Loucy (cell line): ENCODE measurements at regions not wholly inside any gene's neighbourhood (a gene's known extent, or its start where the extent isn't known, plus 50 kb on each side); places are given as distances from the start of the nearest gene placed in this dataset.
"Not testable (repeated sequence)": the region's sequence is repeated elsewhere in the genome, so short reads cannot be mapped to it uniquely, and the experiment has no call there.

ENCODE experiments used
- H2AFZ ChIP-seq: fragments of 200-600 bp; sonication (generic); 2 replicates; pipeline ENCODE4 v1.6.0; 2016; ENCODE audit warnings: antibody characterized with exemption, mild to moderate bottlenecking, low read length, moderate library complexity
- H3F3A ChIP-seq: fragments of 200-600 bp; 2 replicates; pipeline ENCODE4 v1.6.0; 2016; ENCODE audit warnings: antibody characterized with exemption, low read depth, mild to moderate bottlenecking
- H3K27me3 ChIP-seq: fragments of 200-600 bp; sonication (generic); 2 replicates; pipeline ENCODE4 v1.6.1; 2014; ENCODE audit warnings: low read length, mild to moderate bottlenecking; ENCODE audit not compliant: insufficient read depth, poor library complexity, severe bottlenecking
- H3K36me3 ChIP-seq: fragments of 200-600 bp; sonication (generic); 2 replicates; pipeline ENCODE4 v1.6.1; 2016; ENCODE audit warnings: low read length; ENCODE audit not compliant: insufficient read depth
- H3K4me1 ChIP-seq: fragments of 200-600 bp; sonication (generic); 2 replicates; pipeline ENCODE4 v1.5.1; 2014; ENCODE audit warnings: low read length, mild to moderate bottlenecking; ENCODE audit not compliant: insufficient read depth, poor library complexity, severe bottlenecking
- H3K4me2 ChIP-seq: fragments of 200-600 bp; sonication (generic); 2 replicates; pipeline ENCODE4 v1.6.0; 2014; ENCODE audit warnings: antibody characterized with exemption, low read length, low read depth, mild to moderate bottlenecking; ENCODE audit not compliant: poor library complexity, severe bottlenecking
- H3K4me3 ChIP-seq: fragments of 200-600 bp; sonication (generic); 2 replicates; pipeline ENCODE4 v1.5.1; 2014; ENCODE audit warnings: low read length, mild to moderate bottlenecking, mixed read lengths; ENCODE audit not compliant: poor library complexity, severe bottlenecking
- H3K79me2 ChIP-seq: fragments of 200-600 bp; sonication (generic); 2 replicates; pipeline ENCODE4 v1.6.1; 2014; ENCODE audit warnings: low read length; ENCODE audit not compliant: insufficient read depth
- H3K9ac ChIP-seq: fragments of 200-600 bp; sonication (generic); 2 replicates; pipeline ENCODE4 v1.6.0; 2014; ENCODE audit warnings: mild to moderate bottlenecking, low read depth, low read length, moderate library complexity; ENCODE audit not compliant: poor library complexity, severe bottlenecking
- H3K9me2 ChIP-seq: fragments of 200-600 bp; sonication (generic); replicated peaks from 2 replicates; pipeline ENCODE4 v1.6.1; 2016; ENCODE audit warnings: low read depth, low read length, mixed read lengths
- H3K9me3 ChIP-seq: fragments of 200-600 bp; sonication (generic); 2 replicates; pipeline ENCODE4 v1.6.1; 2014; ENCODE audit warnings: mild to moderate bottlenecking, antibody characterized with exemption, low read length, low read depth; ENCODE audit not compliant: insufficient read depth
- H4K20me1 ChIP-seq: fragments of 200-600 bp; sonication (generic); 2 replicates; pipeline ENCODE4 v1.6.0; 2014; ENCODE audit warnings: antibody characterized with exemption, low read length, mild to moderate bottlenecking; ENCODE audit not compliant: insufficient read depth, poor library complexity, severe bottlenecking
- CTCF ChIP-seq: fragments of 200-600 bp; sonication (generic); conservative IDR thresholded peaks from 2 replicates; pipeline ENCODE4 v1.5.1; 2014; ENCODE audit warnings: mild to moderate bottlenecking, antibody characterized with exemption, low read length
- EZH2phosphoT487 ChIP-seq: fragments of 200-600 bp; IDR thresholded peaks from 2 replicates; pipeline ENCODE4 v1.6.1; 2018; ENCODE audit warnings: antibody characterized with exemption, mild to moderate bottlenecking, moderate library complexity, borderline replicate concordance

DNA sequence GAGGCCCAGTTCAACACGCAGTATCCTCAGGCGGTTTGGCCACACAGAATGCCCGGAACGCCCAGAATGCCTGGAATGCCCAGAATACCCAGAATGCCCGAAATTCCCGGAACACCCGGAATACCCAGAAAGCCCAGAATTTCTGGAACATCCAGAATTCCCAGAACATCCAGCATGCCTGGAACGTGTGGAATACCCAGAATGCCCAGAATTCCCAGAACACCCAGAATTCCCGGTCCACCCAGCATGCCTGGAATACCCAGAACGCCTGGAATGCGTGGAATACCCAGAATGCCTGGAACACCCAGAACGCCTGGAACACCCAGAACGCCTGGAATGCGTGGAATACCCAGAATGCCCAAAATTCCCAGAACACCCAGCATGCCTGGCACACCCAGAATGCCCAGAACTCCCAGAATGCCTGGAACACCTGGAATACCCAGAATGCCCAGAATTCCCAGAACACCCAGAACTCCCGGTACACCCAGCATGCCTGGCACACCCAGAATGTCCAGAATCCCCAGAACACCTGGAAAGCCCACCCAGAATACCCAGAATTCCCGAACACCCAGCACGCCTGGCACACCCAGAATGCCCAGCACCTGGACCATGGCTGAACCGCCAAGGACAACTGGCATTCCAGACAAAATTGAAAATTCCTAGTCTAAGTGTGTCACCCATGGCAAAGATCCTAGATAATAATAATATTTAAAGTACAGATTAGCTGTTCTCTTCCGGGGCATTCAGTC lies 487.4 kb upstream of the SALL3 start:
- Histone ChIP-seq H3K4me1 (no peaks in the 10 kb centered on the region), H4K20me1 (no peaks in the 10 kb centered on the region), H3K9ac (no peak overlapping the region), H3F3A (no peaks in the 10 kb centered on the region), H3K9me2 (no peaks in the 10 kb centered on the region), H3K36me3 (no peaks in the 10 kb centered on the region), H3K4me3 (no peak overlapping the region), H3K9me3 (no peaks in the 10 kb centered on the region; the same call in 1 of the 2 replicates), H3K4me2 (no peak overlapping the region), H2AFZ (no peak overlapping the region), H3K27me3 (no peaks in the 10 kb centered on the region), H3K79me2 (no peaks in the 10 kb centered on the region)
- TF ChIP-seq EZH2phosphoT487: no peak
- no peak for TF ChIP-seq CTCF

DNA sequence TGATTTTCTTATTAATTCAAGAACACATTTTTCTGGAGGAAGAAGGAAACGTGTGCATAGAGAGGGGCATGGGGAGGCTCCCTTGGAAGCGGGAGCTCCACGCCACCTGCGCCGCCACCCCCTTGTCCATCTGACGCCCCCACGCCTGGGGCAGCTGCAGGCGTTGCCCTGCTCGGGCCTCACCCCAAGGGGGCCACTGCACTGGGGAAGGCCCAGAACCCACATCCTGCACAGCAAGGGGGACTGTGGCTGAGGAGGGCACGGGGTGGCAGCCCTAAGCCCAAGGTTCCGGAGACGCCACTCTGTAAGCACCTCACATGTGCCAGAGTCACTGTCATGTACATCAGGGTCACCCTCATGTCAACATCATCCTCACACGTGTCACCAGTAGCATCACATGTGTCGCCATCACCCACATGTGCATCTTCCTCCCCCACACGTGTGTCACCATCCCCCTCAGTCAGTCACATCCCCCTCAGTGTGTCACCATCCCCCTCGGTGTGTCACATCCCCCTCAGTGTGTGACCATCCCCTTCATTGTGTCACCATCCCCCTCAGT lies 486.7 kb upstream of the SALL3 start:
- Histone ChIP-seq H3K36me3 (no peaks in the 10 kb centered on the region), H3K9me2 (no peaks in the 10 kb centered on the region), H4K20me1 (no peaks in the 10 kb centered on the region), H3K27me3 (no peaks in the 10 kb centered on the region), H2AFZ (no peak overlapping the region), H3K4me3 (no peak overlapping the region), H3K4me1 (no peaks in the 10 kb centered on the region), H3K4me2 (no peak overlapping the region), H3K79me2 (no peaks in the 10 kb centered on the region), H3K9me3 (peaks cover 5% of the 10 kb centered on the region; the same call in 1 of the 2 replicates), H3K9ac (no peak overlapping the region), H3F3A (no peaks in the 10 kb centered on the region)
- no peak for TF ChIP-seq CTCF
- no peak for TF ChIP-seq EZH2phosphoT487

DNA sequence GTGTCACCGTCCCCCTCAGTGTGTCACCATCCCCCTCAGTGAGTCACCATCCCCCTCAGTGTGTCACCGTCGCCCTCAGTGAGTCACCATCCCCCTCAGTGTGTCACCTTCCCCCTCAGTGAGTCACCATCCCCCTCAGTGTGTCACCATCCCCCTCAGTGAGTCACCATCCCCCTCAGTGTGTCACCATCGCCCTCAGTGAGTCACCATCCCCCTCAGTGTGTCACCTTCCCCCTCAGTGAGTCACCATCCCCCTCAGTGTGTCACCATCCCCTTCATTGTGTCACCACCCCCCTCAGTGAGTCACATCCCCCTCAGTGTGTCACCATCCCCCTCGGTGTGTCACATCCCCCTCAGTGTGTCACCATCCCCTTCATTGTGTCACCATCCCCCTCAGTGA lies 486.1 kb upstream of the SALL3 start:
- H3K4me3 ChIP-seq, H2AFZ ChIP-seq, H3F3A ChIP-seq, H3K27me3 ChIP-seq, H3K36me3 ChIP-seq, H3K79me2 ChIP-seq, H3K4me1 ChIP-seq, H4K20me1 ChIP-seq, H3K4me2 ChIP-seq, H3K9me3 ChIP-seq, H3K9ac ChIP-seq, H3K9me2 ChIP-seq: not testable (repeated sequence)
